HS-27A (cell line): ENCODE measurements at regions not wholly inside any gene's neighbourhood (a gene's known extent, or its start where the extent isn't known, plus 50 kb on each side); places are given as distances from the start of the nearest gene placed in this dataset.
"Not testable (repeated sequence)": the region's sequence is repeated elsewhere in the genome, so short reads cannot be mapped to it uniquely, and the experiment has no call there.

ENCODE experiments used
- DNase-seq: peaks from one replicate; pipeline ENCODE4 v3.0.0-alpha.2; 2012; ENCODE audit warnings: low read depth, missing footprints

DNA sequence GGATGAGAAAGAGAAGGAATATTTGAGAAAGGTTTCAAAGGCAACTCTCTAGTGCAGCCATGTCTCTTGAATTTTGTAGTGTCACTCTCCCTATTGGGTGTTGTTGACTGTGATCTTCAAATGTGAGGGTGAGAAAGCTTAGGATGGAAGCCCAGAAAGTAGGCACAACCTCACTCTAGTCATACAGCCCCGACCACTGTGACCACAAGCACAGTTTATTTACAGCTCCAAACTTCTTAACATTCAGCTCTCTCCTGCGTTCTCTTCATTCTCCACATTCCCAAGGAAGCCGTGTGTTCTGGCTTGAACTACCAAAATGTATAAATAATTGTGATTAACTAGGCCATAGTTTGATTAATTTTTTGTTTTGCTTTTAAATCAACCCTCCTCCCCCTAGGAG is 542.9 kb downstream of the LRRC70 start:
- DNase-seq, result no peak

GRCh38 chr5:63118221-63118620 is 539.6 kb downstream of the LRRC70 start:
- DNase-seq, result no peak

- DNase-seq, result no peak
Observed at GRCh38 chr5:63111891-63112290, 533.3 kb downstream of the LRRC70 start.

DNA sequence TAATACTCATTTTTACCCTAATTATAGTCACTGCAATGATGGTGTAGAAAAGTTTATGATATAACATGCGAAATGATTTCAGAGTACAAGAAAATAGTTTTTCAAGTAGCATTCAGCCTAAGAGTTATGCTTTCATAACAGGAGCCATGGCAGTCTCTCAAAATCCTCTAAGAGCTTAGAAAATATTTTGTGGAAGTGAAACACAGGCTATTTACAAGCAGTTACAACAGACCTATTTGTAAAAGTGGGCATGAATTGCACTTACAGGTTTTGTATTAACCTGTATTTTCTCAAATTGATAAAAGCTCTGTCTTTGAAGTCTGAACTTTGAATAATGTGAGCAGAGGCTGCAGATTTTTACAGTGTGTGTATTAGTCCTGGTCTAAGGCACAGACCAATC is 523.3 kb downstream of the LRRC70 start:
- DNase-seq, result no peak

DNA sequence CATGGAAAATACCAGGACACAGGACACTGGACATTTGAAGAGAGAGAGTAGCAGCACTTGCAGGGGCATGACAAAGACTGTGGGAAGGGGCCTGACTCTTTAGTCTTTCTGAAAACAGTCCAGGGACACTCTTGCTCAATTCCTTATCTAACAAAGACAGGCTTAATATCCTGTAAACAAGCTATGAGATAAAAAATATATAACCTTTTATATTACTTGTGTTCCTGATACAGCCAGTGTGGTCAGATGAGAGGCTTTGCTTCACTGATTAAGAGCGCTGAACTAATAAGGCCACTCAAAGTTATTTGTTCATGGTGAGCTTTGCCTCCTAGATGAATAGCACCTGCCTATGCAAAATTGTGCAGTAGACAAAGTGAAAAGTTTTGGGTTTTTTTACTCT is 518.7 kb downstream of the LRRC70 start:
- DNase-seq, result no peak

- no peak for DNase-seq
Observed at GRCh38 chr5:63094730-63095129, 516.1 kb downstream of the LRRC70 start.

- DNase-seq, result no peak
Observed at GRCh38 chr5:63089147-63089546, 510.5 kb downstream of the LRRC70 start.

DNA sequence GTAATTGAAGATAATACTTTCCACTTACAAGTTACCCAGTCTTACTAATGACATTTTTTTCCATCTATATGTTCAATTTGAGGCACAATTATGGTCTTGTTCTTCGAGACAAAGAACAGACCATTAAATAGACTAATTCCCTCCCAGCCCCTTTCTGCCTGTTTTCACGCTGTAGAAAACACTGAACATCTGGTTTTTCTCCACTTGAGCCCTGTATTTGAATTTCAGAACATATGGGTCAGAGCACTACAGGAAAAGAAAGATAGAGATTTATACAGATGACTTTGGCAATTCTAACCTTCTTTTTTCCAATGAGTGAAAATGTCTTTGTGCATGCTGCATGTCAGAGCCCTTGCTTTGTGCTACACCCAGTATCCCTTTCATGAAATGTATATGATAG is 506.9 kb downstream of the LRRC70 start:
- no peak for DNase-seq

GRCh38 chr5:63083689-63084088 is 505.1 kb downstream of the LRRC70 start:
- not testable (repeated sequence) for DNase-seq

DNA sequence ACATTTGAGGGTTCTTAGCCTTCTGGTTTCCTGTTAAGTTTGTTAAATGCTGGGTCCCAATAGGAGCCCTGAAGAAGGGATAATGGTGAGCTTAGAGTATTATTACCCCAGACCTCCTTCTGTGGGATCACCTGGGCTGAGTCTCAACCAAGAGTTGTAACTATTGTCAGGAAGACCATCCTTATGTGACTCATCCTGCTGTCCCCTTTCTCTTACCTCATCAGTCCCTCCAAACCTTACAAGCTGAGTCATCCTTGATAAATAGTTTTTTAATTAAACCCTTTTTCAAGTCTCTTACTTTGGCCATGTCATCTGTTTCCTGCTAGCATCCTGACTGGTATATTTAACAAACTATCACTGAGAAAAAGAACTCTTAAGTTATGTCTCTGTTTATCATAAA is 502.8 kb downstream of the LRRC70 start:
- no peak for DNase-seq

DNA sequence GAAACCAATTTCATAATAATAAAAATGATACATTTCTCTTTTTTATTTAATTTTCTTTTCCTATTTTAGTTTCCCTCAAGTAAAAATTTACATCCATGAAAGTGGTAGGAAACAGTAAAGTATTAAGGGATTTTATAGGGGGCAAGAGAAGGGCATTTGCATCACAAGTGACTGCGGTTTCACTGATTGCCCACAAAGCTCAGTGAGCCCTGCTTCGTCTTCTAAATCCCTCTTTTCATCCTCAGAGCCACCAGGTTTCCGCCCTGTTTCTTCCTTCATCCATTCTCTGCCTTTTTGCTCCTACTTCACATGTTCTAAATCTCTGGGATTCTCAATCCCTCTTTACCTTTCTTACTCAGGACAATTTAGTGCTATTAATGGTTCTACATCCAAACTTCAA is 491.4 kb downstream of the LRRC70 start:
- DNase-seq, result no peak

- no peak for DNase-seq
Observed at GRCh38 chr5:63055421-63055820, 476.8 kb downstream of the LRRC70 start.

- DNase-seq, result no peak
Observed at GRCh38 chr5:63053019-63053638, 474.5 kb downstream of the LRRC70 start.

DNA sequence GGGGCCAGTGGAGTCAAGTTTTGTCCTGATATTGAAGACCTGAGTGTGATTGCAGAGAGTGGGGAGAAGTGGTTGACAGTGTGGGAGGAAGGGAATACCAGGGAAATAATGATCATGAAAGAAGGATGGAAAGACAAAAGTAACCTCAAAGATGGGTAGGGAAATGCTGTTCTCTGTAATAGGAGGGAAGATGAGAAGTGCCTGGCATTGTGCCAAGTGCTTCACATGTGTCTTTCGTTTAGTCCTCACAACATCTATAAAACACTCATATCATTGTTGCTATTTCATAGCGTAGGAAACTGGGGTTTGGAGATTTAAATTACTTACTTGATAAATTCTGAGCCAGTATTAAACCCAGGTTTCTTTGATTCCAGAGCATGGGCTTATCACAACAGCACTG is 472.3 kb downstream of the LRRC70 start:
- DNase-seq, result no peak

GRCh38 chr5:63049935-63050334 is 471.3 kb downstream of the LRRC70 start:
- no peak for DNase-seq

- no peak for DNase-seq
Observed at GRCh38 chr5:63043792-63044191, 465.2 kb downstream of the LRRC70 start.

DNA sequence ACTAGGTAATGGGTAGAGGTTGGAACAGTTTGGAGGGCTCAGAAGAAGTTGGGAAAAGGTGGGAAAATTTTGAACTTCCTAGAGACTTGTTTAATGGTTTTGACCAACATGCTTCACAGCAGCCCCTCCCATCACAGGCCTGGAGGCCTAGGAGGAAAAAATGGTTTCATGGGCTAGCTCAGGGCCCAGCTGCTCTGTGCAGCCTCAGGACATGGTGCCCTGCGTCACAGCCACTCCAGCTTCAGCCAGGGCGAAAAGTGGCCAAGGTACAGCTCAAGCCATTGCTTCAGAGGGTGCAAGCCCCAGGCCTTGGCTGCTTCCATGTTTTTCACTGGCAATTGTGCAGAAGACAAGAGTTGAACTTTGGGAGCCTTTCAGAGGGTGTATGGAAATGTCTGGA is 453.7 kb downstream of the LRRC70 start:
- DNase-seq, result no peak

DNA sequence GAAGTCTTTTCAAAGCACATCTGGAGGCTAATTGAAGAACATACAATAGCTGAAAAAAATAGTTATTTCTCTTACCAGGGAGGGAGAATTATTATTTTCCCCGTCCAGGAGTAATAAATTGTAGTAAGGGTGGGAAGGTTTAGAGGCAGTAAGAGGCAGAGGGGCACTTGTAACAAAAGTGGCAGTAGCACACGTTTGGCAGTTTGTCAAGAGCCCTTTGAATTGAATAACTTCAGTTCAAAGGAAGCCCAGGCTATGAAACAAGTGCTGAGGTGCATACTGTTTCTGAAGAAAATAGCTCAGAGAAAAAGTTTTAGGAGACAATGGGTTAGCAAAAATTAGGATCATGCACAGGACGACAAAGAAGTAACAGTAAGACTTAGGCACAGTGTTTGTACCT is 451.3 kb downstream of the LRRC70 start:
- no peak for DNase-seq

DNA sequence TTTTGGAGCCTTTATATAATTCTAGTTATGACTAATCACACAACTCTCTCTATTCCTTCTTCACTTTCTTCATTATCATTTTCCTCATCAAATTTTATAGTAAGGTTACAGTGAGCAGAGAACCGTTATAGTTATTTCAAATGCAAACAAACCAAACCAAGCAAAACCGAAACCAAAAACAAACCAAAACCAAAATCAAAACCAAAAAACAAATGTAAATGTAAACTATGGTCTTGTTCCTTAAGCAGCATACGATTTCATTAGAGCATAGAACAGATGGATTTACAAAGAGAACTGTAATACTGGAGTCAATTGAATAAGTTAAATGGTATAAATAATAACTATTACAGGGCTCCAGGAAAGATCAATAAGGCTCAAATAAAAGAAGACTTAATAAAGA is 447.1 kb downstream of the LRRC70 start:
- no peak for DNase-seq

DNA sequence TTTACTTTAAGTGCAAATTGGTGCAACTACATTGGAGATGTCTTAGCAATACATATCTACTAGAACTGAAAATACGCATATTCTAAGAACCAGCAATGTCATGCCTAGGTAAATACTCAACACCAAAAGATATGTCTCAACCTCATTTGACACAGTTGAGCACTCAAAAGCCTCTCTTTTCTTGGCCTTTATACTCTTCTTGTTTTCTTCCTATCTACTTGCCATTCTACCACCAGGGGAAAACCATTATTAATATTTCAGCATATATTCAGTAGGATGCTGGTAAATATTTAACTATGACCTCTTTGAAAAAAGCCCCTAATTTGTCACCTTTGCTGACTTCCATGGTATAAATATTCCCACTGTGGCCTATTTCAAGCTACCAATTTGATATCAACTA is 443.8 kb downstream of the LRRC70 start:
- no peak for DNase-seq

GRCh38 chr5:63011158-63011557 is 432.5 kb downstream of the LRRC70 start:
- DNase-seq, result no peak

DNA sequence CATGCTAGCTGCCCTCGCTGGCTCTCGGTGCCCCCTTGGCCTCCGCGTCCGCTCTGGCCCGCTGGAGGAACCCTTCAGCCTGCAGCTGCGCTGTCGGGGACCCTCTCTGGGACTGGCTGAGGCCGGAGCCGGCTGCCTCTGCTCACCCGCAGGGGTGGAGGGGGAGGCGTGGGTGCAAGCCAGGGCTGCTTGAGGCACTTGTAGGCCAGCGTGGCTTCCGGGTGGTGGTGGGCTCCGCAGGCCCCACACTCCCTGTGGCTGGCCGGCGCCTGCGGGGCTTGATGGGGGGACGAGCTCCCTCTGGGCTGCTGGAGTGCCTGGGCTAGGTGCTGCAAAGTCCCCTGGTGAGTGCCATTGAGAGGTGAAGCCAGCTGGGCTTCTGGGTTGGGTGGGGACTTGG is 429.6 kb downstream of the LRRC70 start:
- DNase-seq, result no peak

DNA sequence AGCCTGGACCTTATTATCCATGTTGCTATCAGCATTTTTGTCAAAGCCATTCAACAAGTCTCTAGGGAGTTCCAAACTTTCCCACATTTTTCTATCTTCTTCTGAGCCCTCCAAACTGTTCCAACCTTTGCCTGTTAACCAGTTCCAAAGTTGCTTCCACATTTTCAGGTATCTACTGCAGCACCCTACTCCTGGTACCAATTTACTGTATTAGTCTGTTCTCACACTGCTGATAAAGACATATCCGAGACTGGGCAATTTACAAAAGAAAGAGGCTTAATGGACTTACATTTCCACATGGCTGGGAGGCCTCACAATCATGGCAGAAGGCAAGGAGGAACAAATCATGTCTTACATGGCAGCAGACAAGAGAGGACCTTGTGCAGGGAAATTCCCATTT is 416.2 kb downstream of the LRRC70 start:
- not testable (repeated sequence) for DNase-seq

DNA sequence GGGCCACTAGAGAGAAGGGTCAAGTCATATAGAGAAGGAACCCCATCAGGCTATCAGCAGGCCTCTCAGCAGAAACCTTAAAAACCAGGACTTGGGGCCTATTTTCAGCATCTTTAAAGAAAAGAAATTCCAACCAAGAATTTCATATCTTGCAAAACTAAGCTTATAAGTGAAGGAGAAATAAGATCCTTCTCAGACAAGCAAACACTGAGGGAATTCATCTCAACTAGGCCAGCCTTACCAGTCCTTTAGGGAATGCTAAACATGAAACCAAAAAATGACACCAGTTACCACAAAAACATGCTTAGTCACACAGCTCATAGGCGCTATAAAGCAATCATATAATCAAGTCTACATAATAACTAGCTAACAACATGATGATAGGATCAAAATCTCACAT is 407.1 kb downstream of the LRRC70 start:
- no peak for DNase-seq

DNA sequence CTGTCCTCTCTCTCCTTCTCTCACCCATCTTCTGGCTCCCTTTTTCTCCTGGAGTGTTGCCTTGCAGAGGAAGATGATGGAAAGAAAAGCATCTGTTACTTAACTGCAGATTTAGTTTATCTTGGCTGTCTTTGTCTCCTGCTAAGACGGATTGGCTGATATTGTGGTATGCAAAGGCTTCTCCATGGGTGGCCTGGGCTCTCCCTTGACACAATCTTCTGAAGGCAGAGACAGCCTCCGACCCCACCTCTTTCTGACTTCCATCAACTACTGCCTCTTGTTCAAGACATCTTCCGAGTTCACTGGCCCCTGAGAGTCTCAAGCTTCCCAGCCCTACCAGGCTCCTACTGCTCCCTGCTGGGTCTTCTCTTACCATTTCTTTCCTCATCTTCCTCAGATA is 403.7 kb downstream of the LRRC70 start:
- no peak for DNase-seq
